ENCODE measurements at regions not wholly inside any gene's neighbourhood (a gene's known extent, or its start where the extent isn't known, plus 50 kb on each side); places are given as distances from the start of the nearest gene placed in this dataset.

DNA sequence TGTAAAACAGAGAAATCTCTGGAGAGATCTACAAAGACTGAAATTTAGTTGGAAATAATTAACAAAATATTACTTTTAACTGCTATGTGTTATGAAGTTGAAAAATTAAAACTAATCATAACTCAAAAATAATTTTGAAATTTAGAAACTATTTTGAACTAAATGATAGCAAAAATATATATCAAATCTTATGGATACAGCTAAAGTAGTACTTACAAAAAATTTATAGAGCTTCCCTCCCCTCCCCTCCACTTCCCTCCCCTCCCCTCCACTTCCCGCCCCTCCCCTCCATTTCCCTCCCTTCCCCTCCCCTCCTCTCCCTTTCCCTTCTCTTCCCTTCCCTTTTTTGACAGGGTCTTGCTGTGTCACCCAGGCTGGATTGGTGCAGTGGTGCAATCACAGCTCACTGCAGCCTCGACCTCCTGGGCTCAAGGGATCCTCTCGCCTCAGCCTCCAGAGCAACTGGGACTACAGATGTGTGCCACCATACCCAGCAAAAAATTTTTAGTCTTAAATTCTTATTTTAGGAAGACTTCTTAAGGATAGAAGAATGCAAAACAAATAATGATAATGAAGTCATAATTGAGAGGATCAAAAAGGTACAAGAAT lies 87.2 kb upstream of the RGS17 start:
- ATAC-seq (no peak), DNase-seq (ENCODE audit: low spot score in 2 of 2) (no peak)
- Mint-ChIP-seq H3K27ac (no peak overlapping the region), H3K9me3 (no peaks in the 10 kb centered on the region), H3K36me3 (no peaks in the 10 kb centered on the region)

- no peak for DNase-seq (ENCODE audit: low spot score in 2 of 2)
- Mint-ChIP-seq H3K36me3 (no peaks in the 10 kb centered on the region), H3K9me3 (no peaks in the 10 kb centered on the region), H3K27ac (no peak overlapping the region)
- ATAC-seq = no peak
Measured at GRCh38 chr6:153216789-153217188, 85.7 kb upstream of the RGS17 start.

DNA sequence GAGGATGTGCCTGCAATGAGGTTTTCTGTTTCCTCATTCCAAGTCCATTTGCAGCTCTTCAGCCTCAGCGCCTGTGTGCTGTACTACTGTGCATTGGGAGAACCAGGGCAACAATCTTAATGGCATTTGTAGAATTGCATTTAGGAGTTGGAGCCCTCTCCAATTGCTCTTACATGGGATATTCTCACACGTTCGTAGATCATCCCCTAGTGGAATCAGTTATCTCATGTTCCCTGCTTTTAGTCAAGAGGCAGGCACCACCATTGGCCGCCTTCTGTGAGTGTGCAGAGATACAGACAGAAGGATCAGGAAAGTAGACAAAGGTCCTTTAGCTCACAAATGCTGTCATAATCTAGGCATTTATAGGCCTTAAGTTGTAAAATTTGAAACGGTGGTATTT lies 84.2 kb upstream of the RGS17 start:
- no peak overlapping the region for H3K27ac Mint-ChIP-seq
- H3K36me3 Mint-ChIP-seq = no peaks in the 10 kb centered on the region
- DNase-seq (ENCODE audit: low spot score in 2 of 2) (no peak), ATAC-seq (no peak)
- no peaks in the 10 kb centered on the region for H3K9me3 Mint-ChIP-seq

DNA sequence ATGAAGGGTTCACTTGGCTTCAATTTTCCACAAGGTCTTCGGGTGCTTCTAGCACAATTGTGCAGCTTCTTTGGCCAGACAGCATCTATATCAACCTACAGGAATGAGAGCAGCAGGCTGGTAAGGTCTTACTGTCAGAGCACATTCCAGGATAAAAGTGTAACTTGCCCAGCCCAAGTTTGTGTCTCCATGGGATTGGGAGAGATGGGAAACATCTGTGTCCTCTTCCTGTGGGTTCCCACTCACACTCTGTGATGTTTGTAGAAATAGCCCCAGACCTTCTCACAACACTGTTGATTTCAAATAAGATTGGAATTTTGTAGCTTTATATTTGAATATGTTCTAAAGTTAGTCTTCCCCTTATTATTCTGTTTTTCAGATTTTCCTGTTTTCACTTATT lies 83.4 kb upstream of the RGS17 start:
- Mint-ChIP-seq H3K9me3 (no peaks in the 10 kb centered on the region), H3K36me3 (no peaks in the 10 kb centered on the region), H3K27ac (no peak overlapping the region)
- ATAC-seq = no peak
- DNase-seq (ENCODE audit: low spot score in 2 of 2) = no peak

- Mint-ChIP-seq H3K9me3 (no peaks in the 10 kb centered on the region), H3K27ac (no peak overlapping the region), H3K36me3 (no peaks in the 10 kb centered on the region)
- ATAC-seq (no peak), DNase-seq (ENCODE audit: low spot score in 2 of 2) (no peak)
Measured at GRCh38 chr6:153210083-153210482, 79.0 kb upstream of the RGS17 start.

DNA sequence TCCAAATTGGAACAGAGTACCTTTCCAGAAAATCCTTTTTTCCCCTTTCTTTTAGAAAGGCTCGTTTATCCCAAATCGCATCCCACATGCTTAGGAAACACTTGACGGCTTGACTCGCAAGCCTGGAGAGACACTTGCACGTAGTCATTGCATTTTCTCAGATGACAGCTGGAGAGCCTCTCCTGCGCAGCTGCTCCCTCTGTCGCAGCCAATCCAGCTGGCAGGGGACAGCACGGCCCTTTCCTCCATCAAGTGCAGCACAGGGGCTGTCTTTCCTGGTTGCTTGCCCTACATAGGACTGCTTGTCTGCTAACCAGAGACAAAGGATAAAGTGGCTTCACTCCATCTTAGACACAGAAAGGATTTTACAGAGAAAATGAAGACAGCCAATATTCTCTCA lies 77.6 kb upstream of the RGS17 start:
- Mint-ChIP-seq H3K9me3 (no peaks in the 10 kb centered on the region), H3K27ac (no peak overlapping the region), H3K36me3 (no peaks in the 10 kb centered on the region)
- no peak for ATAC-seq
- DNase-seq (ENCODE audit: low spot score in 2 of 2) = no peak

DNA sequence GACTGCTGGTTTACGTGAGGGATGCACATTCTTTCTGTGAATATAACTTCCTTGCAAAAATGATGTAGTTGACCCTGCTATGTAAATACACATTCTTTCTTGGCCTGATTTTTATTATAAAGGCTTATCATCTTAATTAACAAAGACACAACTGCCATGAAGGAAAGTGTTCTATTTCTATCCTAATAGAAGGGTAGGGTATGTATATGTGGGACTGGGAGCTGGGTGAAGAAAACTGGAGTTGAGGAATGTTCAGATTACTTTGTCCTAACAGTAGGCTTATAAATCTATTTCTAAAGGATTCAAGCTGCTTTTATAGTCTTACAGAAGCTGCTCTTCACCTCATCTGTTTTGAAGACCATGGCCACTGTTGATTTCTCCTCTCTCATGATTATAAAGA lies 76.5 kb upstream of the RGS17 start:
- H3K9me3 Mint-ChIP-seq = no peaks in the 10 kb centered on the region
- H3K36me3 Mint-ChIP-seq = no peaks in the 10 kb centered on the region
- no peak overlapping the region for H3K27ac Mint-ChIP-seq
- DNase-seq (ENCODE audit: low spot score in 2 of 2) = no peak
- no peak for ATAC-seq

DNA sequence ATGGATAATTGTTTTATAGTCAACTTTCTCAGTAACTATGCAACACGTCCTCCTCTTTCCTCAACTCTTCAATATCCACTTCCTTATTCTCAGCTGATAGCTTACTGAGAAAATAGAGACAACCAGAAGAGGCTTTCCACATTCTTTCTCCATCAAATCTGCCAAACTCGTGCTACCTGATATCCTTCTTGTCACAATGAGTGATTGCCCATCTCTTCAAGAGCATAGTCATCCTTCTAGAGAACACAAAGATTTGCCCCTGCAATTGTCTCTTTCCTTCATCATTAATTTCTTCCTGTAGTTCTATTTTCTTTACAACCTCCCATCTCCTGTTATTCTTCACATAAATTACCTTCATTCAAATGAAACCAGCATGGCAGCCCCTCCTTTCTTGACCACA lies 75.9 kb upstream of the RGS17 start:
- no peak for ATAC-seq
- DNase-seq (ENCODE audit: low spot score in 2 of 2) = no peak
- Mint-ChIP-seq H3K36me3 (no peaks in the 10 kb centered on the region), H3K27ac (no peak overlapping the region), H3K9me3 (no peaks in the 10 kb centered on the region)

DNA sequence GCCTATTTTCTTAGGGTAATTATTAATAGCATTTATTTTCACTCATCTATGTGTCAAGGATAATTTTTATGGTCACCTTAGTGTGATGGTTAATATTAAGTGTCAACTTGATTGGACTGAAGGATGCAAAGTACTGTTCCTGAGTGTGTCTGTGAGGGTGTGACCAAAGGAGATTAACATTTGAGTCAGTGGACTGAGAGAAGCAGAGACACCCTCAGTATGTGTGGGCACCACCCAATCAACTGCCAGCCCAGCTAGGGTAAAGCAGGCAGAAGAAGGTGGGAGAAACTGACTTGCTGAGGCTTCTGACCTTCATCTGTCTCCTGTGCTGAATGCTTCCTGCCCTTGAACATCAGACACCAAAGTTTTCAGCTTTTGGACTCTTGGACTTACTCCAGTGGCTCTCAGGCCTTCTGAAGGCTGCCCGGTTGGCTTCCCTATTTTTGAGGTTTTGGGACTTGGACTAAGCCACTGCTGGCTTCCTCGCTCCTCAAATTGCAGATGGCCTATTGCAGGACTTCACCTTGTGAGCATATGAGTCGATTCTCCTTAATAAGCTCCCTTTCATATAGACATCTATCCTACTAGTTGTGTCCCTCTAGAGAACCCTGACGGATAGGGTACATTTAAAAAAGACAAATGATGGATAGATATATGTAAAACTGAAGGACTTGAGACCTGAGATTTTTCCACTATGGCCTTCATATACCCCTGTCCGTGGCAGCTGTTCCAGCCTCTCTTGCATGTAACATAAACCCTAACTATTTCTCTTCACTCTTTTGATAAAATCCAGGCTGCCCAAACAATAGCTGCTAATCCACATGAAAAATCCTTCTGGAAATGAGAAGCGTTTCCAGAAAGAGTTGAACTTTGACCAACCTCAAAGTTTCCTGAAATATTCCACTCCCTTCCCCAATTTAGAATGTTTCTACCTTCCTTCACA lies 62.1 kb upstream of the RGS17 start:
- Mint-ChIP-seq H3K9me3 (no peaks in the 10 kb centered on the region), H3K36me3 (no peaks in the 10 kb centered on the region), H3K27ac (no peak overlapping the region)
- DNase-seq (ENCODE audit: low spot score in 2 of 2) (no peak), ATAC-seq (no peak)

- no peak for DNase-seq (ENCODE audit: low spot score in 2 of 2)
- H3K36me3 Mint-ChIP-seq = no peaks in the 10 kb centered on the region
- peaks cover 0 to 6% of the 10 kb centered on the region in 2 donors for H3K9me3 Mint-ChIP-seq
- no peak for ATAC-seq
- H3K27ac Mint-ChIP-seq = no peak overlapping the region
Measured at GRCh38 chr6:153183925-153184324, 52.8 kb upstream of the RGS17 start.
